ENCODE measurements at regions not wholly inside any gene's neighbourhood (a gene's known extent, or its start where the extent isn't known, plus 50 kb on each side); places are given as distances from the start of the nearest gene placed in this dataset.

DNA sequence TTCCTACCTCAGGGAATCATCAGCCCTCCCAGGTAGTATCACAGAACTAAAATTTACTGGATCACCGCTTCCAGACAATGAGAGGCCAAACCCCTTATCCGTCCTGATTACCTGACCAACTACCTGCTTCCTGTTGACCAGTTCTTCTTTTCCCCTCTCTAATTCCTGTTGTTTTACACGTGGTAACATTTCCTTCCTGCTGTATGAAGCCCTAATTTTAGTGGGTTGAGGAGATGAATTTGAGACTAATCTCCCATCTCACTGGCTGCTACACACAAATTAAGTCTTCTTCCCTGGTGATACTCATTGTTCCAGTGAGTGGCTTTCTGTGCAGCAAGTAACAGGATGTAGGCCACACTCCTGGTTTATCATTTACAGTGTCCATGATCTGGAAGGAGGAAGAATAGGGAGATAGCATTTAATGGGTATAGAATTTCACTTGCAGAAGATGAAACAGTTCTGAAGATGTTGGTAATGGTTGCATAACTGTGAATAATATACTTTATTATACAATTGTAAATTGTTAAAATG lies 2112.9 kb downstream of the NCAM2 start:
- no peaks in the 10 kb centered on the region for H3K4me1 ChIP-seq
- no peaks in the 10 kb centered on the region for H3K9me3 ChIP-seq
- ChIA-PET POLR2A (no interaction called here), CTCF (no interaction called here)
- no TSS peak for BruUV-seq (replicated peaks)
- Mint-ChIP-seq H3K36me3 (ENCODE audit: insufficient read depth, unreplicated experiment) (no peaks in the 10 kb centered on the region), H3K27ac (ENCODE audit: unreplicated experiment) (no peak overlapping the region), H3K4me3 (ENCODE audit: unreplicated experiment) (no peak overlapping the region), H3K27me3 (ENCODE audit: insufficient read depth, unreplicated experiment) (no peaks in the 10 kb centered on the region), H3K4me1 (ENCODE audit: low read depth, unreplicated experiment) (no peaks in the 10 kb centered on the region), H3K9me3 (ENCODE audit: unreplicated experiment) (no peaks in the 10 kb centered on the region)
- TF ChIP-seq, protein P1, sequence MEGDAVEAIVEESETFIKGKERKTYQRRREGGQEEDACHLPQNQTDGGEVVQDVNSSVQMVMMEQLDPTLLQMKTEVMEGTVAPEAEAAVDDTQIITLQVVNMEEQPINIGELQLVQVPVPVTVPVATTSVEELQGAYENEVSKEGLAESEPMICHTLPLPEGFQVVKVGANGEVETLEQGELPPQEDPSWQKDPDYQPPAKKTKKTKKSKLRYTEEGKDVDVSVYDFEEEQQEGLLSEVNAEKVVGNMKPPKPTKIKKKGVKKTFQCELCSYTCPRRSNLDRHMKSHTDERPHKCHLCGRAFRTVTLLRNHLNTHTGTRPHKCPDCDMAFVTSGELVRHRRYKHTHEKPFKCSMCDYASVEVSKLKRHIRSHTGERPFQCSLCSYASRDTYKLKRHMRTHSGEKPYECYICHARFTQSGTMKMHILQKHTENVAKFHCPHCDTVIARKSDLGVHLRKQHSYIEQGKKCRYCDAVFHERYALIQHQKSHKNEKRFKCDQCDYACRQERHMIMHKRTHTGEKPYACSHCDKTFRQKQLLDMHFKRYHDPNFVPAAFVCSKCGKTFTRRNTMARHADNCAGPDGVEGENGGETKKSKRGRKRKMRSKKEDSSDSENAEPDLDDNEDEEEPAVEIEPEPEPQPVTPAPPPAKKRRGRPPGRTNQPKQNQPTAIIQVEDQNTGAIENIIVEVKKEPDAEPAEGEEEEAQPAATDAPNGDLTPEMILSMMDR (IDR thresholded peaks at IDR 0.05; ENCODE audit: insufficient read depth in 1 of 2, low read depth in 1 of 2, low read length in 1 of 2, severe bottlenecking in 1 of 2, unreplicated experiment in 1 of 2) = no peak
- H3K27me3 ChIP-seq (replicated peaks; ENCODE audit: control insufficient read depth, insufficient read depth, low read length) = no peaks in the 10 kb centered on the region
- no peak overlapping the region for H3K4me3 ChIP-seq (ENCODE audit: low read depth, low read length)
- intact Hi-C loops (cut with micrococcal nuclease; ENCODE audit: unreplicated experiment) = no loop called here
- H3K36me3 ChIP-seq (ENCODE audit: control insufficient read depth, insufficient read depth, low read length) = no peaks in the 10 kb centered on the region
- no peak for DNase-seq

DNA sequence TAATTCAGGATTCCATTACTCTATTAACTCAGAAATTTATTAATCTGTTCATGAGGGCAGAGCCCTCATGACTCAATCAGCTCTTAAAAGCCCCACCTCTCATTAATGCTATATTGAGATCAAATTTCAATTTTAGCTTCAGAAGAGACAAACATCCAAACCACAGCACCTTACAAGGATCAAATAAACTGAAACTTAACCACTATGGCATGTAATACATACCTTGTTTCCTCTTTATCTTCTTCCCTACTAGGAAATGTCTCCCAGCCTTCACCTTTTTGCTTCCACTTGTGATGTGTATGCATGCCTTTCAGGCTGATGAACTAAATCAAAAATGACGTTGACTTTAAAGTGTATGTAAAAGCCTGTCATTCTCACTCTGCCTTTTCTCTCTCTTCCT lies 2121.3 kb downstream of the NCAM2 start:
- intact Hi-C loops (cut with micrococcal nuclease; ENCODE audit: unreplicated experiment) = no loop called here
- CTCF ChIA-PET = no interaction called here
- POLR2A ChIA-PET = no interaction called here

DNA sequence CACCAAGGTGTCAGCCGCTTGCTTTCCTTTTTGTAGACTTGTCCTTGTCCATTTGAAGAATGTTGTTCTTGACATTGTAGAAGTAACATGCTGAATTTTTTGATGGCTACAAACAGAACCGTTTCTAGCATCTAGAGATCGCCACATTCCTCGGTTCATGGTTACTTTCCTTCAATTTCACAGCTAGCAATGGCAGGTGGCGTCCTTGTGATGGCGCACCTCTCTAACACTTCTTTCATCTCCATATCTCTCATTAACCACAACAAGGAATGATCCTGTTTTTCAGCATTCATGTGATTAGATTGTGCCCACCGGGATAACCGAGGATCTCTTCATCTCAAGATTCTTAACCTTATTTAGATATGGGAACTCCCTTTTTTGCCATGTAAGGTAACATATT lies 2129.8 kb downstream of the NCAM2 start:
- intact Hi-C loops (cut with micrococcal nuclease; ENCODE audit: unreplicated experiment) = no loop called here
- Histone ChIP-seq H3K9me3 (no peaks in the 10 kb centered on the region), H3K36me3 (ENCODE audit: control insufficient read depth, insufficient read depth, low read length) (no peaks in the 10 kb centered on the region), H3K4me3 (ENCODE audit: low read depth, low read length) (no peak overlapping the region), H3K4me1 (no peaks in the 10 kb centered on the region), H3K27me3 (replicated peaks; ENCODE audit: control insufficient read depth, insufficient read depth, low read length) (no peaks in the 10 kb centered on the region)
- ChIA-PET POLR2A (no interaction called here), CTCF (interaction anchor here (0.6 kb wide), 1 partner anchor 273 kb away, joined by 4 read pairs; no protein-coding TSS in a partner anchor)
- H3K27me3 Mint-ChIP-seq (ENCODE audit: insufficient read depth, unreplicated experiment) = no peaks in the 10 kb centered on the region
- no peak for DNase-seq
- H3K4me1 Mint-ChIP-seq (ENCODE audit: low read depth, unreplicated experiment) = peaks cover 6% of the 10 kb centered on the region
- H3K36me3 Mint-ChIP-seq (ENCODE audit: insufficient read depth, unreplicated experiment) = no peaks in the 10 kb centered on the region
- no TSS peak for BruUV-seq (replicated peaks)
- TF ChIP-seq, protein P1 (IDR thresholded peaks at IDR 0.05; ENCODE audit: insufficient read depth in 1 of 2, low read depth in 1 of 2, low read length in 1 of 2, severe bottlenecking in 1 of 2, unreplicated experiment in 1 of 2) = no peak
- no peak overlapping the region for H3K4me3 Mint-ChIP-seq (ENCODE audit: unreplicated experiment)
- no peaks in the 10 kb centered on the region for H3K9me3 Mint-ChIP-seq (ENCODE audit: unreplicated experiment)
- H3K27ac Mint-ChIP-seq (ENCODE audit: unreplicated experiment) = no peak overlapping the region

More for the DNA sequence above, 2121.3 kb downstream of the NCAM2 start:
- H3K27me3 ChIP-seq (replicated peaks; ENCODE audit: control insufficient read depth, insufficient read depth, low read length) = no peaks in the 10 kb centered on the region
- Mint-ChIP-seq H3K4me1 (ENCODE audit: low read depth, unreplicated experiment) (no peaks in the 10 kb centered on the region), H3K9me3 (ENCODE audit: unreplicated experiment) (no peaks in the 10 kb centered on the region), H3K36me3 (ENCODE audit: insufficient read depth, unreplicated experiment) (no peaks in the 10 kb centered on the region), H3K4me3 (ENCODE audit: unreplicated experiment) (no peak overlapping the region), H3K27ac (ENCODE audit: unreplicated experiment) (no peak overlapping the region), H3K27me3 (ENCODE audit: insufficient read depth, unreplicated experiment) (no peaks in the 10 kb centered on the region)
- TF ChIP-seq, protein P1 (IDR thresholded peaks at IDR 0.05; ENCODE audit: insufficient read depth in 1 of 2, low read depth in 1 of 2, low read length in 1 of 2, severe bottlenecking in 1 of 2, unreplicated experiment in 1 of 2) = no peak
- no peak for DNase-seq
- H3K4me3 ChIP-seq (ENCODE audit: low read depth, low read length) = no peak overlapping the region
- H3K9me3 ChIP-seq = no peaks in the 10 kb centered on the region
- no peaks in the 10 kb centered on the region for H3K36me3 ChIP-seq (ENCODE audit: control insufficient read depth, insufficient read depth, low read length)
- H3K4me1 ChIP-seq = no peaks in the 10 kb centered on the region
- no TSS peak for BruUV-seq (replicated peaks)

All from Caco-2 (cell line).